Inflammatory macrophage (primary cell): ENCODE measurements at regions not wholly inside any gene's neighbourhood (a gene's known extent, or its start where the extent isn't known, plus 50 kb on each side); places are given as distances from the start of the nearest gene placed in this dataset.
A peak's percentile ranks its signal among the peaks of the same experiment; 100 is the strongest.
"Not testable (repeated sequence)": the region's sequence is repeated elsewhere in the genome, so short reads cannot be mapped to it uniquely, and the experiment has no call there.

Source experiments
- DNase-seq, 2 donors: peaks; one replicate each; pipeline ENCODE4 v3.0.0-alpha.2; 2020 to 2022

DNA sequence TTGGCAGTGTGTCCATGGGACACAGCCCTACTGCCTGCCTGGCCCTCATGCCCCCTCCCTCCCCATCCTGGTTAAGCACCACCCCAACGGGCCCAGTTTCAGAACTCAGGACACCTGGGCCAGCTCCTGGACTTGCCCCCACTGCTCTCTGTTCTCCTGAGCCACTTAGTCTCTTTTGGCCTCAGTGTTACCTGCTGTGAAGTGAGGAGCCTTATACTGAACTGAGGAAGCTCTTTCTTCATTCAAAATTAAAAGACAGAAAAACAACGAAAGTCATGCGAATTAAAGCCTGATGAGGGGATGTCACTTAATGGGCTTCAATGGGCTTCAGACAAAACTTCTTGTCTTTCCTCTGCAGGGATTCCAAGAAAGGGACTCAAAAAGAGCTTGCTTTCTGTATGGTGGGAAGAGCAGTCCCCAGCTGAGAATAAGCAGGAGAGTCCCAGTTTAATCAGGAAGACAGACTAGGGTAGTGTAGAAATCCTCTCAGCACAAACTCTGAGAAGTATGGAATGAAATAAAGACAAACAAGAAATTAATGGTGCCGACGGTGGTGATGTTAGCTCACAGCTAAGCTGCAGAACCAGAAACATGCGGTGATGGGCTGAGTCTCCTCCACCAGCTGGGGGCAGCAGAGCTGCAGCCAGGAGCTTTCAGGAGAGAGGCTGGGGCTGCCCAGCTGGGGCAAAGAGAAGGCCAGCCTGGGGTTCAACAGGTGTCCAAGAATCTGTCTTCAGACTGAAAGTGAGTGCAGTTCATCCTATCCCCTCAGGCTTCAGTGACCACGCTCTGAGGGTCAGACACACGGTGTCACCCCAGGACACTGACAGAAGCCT is 101.0 kb downstream of the GGTLC2 start:
- DNase-seq: peak; percentile 67 to 74

DNA sequence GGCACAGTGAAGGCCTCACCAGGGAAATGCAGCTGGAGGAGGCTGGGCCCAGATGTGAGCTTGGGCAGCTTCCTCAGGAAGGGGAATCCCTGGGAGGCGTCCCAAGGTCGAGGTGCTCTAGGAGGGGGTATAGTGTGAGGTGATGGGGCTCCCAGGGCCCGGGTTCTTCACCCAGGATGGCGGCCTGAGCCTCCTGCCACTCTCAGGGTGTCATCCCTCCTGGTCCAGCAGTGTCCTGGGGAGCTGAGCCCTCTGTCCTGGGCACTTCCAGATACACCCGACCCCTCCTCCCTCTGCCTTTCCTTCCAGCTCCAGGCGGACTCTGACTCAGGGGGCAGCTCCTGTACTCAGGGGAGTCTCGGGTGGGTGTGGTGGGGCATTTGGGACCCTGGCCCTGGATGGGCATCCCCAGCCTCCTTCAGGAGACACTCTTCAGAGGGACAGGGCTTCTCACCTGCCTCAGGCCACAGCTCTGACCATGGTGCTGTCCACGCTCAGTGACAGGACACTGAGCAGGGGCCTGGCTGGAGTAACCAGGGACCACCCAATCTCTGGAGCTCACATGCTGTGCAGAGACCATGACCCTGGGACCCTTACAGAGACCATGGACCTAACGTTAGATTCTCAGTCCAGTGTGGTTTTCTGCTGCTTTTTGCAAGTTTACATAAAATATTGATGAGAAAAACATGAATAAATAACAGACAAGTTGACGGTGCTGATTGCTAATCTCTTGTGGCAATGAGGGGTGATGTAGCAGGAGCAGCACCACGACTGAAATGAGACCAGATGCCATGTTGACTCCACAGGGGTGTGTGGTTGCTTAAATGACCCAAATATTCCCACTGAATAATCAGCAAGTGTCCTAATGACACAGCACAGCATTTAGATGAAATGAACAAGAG is 101.9 kb downstream of the GGTLC2 start:
- no peak for DNase-seq

DNA sequence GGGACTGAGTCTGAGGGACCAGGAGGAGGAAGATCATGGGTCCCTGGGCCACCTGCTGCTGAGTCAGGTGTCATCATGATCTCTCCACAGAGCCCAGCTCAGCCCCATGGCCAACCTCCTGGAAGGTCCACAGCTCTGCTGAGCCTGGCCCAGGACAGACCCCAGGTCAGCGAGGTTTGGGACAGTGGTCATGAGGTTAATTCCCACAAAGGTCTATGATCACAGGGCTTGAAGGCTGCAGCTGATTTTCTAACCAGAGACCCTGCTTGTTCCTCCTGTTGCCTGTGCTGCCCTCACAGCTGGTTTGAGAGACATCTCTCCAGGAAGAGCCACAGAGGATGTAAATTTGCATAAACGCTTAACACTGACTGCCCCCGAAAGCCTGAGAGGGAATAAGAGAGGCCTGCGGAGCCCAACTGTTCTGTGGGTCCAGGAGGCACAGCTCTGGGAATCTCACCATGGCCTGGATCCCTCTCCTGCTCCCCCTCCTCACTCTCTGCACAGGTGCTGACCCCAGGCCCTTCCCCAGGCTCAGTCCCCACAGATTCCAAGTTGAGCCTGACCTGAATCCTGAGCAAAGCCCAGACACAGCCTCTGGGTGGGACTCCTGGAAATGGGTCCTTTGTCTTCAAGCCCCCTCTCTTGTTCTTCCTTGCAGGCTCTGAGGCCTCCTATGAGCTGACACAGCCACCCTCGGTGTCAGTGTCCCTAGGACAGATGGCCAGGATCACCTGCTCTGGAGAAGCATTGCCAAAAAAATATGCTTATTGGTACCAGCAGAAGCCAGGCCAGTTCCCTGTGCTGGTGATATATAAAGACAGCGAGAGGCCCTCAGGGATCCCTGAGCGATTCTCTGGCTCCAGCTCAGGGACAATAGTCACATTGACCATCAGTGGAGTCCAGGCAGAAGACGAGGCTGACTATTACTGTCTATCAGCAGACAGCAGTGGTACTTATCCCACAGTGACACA is 102.8 kb downstream of the GGTLC2 start:
- DNase-seq: no peak

DNA sequence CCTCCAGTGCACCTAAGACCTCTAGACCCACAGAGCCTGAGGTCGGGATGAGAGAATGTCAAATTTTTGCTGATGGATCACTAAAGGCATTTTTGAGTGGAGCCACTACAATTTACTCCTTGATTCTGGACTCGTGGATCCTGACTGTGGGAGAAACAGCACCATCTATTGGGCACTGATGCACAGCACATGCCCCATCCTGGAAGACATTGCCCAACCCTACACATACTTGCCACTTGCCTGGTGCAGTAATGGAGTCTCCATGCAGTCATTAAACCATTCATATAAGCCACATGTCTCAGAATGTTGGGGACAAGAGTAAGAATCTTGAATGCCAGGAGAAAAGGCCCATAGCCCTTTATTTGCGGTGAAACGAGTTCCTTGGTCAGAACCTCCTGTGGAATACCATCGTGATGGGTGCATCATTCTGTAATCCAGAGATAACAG is 103.9 kb downstream of the GGTLC2 start:
- DNase-seq: peak; percentile 76 to 81

DNA sequence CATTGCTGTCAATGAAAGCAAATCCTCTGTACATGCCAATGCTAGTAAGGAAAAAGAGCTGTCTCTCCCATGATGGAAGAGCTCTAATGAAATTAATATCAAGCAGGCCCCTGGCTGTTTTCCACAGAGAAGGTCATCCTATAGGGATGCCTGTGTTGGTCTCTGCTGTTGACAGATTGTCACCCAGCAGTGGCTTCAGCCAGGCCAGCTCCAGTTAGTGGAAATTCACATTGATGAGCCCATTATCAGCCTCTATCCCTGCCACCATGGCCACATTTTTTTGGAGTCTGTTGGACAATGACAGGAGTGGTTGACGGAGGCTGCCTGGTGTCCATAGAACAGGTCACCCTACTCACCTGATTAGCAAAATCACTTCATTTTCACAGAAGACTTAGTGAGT is 104.3 kb downstream of the GGTLC2 start:
- DNase-seq: no peak

DNA sequence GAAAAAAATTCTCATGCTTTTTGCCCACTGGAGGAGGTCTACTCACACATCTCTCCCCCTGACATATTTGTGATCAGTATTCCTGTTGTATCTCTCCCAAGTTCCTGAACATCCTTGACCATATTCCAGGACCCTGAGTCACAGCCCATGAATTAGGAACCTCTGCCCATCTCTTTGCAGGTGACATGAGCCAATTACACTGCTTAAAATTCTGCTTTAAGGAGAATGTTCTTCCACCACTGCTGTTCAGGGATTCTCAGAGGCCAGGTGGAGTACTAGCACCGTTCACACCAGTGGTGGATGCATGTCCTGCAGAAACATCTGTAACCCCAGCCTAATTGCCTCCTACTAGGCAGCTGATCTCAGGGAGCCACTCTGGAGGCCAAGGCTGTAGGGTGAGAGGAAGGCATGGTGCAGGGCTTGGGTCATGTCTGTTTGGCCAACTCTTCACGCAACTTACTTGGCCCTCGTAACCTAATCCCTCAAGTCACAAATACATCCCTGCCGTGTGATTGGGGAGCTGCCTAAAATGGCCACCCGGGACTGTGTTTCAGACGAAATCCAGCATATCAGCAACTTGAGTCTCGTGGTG is 104.8 kb downstream of the GGTLC2 start:
- no peak for DNase-seq

DNA sequence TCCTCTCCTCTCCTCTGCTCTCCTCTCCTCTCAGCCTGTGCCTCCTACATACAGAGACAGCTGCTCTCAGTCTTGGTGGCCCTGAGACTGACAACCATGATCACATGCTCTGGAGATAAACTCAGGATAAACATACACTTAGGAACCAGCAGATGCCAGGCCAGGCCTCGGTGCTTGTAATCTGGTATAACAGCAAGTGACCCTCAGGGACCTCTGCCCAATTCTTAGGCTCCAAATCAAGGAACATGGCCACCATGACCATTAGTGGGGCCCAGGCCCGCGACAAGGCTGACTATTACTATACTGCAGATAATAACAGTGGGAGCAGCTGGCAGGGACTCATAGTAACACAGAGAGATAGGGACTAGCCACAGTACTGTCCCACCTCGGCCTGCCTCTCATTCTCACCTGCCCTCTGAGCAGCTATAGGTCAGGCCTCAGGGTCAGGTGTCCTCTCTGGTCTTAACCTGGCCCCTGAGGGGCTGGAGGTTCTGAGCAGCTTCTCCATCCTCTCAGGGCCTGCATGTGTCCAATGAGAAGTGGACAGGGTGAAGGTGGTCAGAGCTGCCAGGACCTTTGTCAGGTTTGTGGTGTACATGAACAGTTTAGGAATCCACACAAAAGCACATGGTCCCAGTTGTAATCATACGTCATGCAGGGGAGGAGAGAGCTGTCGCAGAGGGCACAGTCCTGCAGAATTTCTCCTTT is 106.1 kb downstream of the GGTLC2 start:
- DNase-seq: no peak

DNA sequence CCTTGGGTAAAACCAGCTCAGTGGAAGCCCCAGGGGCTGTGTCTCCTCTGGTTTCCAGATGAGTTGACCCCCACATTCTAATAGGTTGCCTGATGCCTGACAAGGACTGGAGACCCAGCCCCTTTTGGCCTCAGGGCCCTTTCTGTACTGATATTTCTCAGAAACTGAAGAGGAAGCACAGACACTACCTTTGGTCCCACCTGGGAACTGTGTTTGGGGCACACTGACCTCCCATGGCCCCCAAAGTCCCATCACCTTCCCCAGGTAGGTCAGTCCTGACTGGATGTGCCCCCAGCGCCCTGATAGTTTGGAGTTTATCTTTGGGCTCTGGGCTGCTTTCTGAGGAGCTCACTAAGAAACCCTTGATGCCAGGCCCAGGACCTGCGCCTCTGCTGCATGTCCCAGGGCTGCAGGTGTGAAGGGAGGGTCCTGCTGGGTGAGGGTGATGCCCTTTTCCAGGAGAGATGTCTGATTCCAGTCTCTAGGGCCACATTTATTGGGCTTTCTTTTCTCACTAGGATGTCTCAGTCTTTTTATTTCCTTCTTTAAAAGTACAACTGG is 106.7 kb downstream of the GGTLC2 start:
- DNase-seq: no peak

DNA sequence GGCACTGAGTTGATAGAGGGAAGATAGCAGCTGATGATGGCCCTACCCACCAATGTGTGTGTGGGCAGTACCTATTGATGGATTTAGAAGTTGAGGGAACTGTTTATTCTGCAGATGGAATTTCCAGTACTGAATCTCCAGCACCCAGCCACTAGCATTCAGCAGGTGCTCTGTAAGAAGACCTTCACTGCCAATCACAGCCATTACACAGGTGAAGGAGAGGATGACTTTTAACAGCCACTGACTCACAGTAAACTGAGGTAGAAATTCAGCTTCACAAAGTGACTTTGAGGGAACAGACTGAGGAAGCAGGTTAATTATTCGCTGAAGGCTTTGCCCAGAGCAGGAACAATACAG is 107.8 kb downstream of the GGTLC2 start:
- no peak for DNase-seq

DNA sequence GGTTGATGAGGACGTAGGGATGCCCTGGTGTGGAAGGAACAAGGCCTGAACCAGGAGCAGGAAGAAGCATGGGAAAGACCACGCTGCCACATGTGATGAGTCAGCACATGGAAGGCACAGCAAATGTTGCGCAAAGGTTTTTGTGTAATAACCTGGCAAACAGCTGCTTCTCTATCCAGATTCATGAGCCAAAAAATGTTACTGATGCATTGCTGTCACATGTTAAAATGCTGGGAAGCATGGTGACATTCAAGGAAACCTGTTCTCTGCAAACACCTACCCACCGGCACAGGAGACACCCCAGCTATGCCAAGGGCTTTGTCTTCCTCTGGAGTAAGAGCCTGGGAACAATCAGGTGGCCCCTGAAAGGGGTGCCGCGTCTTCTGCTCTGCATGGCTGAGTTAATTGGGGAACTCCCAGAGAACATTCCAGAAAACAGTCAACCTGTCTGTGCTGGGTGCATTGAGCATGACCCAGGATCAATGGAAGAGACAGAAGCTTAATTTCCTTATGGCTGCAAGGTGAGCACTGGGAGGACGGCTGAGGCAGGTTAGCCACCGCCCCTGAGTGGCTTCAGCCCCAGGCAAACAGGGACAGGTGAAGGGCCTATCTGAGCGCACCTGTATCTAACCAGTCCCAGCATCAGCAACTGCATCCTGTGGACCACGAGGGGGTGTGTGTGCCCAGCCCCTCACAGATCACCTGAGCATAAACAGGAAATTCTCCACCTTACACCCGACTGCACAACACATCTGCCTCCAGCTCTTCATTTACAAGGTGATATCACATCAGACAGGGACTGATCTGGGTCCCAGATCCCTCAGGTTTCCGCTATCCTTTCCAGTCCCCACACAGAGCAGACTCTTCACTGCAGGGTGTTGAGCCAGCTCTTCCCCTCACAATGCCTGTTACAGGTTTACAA is 108.4 kb downstream of the GGTLC2 start:
- DNase-seq: peak; percentile 83

DNA sequence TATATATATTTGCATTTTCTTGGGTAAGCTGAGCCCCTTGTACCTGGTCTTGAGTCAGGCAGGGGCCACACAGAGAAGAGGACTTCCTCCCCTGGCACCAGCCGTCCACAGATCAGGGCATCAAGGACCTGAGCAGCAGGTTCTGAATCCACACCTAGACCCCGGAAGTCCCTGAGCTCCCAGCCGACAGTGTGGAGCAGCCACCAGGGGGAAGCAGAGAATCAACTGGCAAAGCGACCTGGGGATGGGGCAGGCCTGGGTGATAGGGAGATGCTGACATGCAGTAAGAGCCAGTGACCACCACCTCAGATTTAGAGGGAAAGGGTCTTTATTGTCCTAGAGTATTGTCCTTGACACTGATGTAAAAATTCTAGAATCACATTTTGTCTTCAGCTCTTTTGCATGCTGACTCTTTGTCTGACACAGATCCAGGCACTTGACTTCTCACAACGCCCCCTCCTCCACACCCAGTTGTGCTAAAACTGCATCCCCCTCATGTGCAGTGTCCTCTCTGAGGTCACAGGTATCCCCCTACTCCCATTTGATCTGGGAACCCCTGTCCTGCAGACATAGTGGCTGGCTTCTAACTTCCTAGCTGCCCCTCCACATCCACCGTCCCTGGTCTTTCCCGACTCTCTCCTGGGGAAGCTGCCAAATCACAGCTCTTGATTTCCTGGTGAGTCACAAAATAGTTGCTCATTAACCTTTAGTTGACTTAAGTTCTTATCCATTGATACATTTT is 109.3 kb downstream of the GGTLC2 start:
- DNase-seq: peak; percentile 64 to 70

DNA sequence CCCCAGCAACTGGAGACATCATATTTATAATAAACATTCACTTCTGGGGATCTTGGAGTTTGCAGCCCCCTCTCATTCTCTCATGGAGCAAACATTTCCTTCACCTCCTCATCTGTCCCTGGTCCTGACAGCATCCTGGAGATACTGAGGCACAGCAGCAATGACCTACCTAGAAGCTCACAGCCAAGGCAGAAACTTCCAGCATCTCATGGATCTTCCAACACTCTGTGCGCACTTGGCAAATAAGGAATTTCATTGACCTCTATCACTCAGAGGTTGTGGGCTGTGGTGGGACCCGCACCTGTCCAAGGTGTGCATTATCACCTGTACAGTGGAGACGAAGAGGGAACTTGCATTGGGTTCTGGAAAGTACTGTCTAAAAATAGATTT is 109.8 kb downstream of the GGTLC2 start:
- DNase-seq: no peak

DNA sequence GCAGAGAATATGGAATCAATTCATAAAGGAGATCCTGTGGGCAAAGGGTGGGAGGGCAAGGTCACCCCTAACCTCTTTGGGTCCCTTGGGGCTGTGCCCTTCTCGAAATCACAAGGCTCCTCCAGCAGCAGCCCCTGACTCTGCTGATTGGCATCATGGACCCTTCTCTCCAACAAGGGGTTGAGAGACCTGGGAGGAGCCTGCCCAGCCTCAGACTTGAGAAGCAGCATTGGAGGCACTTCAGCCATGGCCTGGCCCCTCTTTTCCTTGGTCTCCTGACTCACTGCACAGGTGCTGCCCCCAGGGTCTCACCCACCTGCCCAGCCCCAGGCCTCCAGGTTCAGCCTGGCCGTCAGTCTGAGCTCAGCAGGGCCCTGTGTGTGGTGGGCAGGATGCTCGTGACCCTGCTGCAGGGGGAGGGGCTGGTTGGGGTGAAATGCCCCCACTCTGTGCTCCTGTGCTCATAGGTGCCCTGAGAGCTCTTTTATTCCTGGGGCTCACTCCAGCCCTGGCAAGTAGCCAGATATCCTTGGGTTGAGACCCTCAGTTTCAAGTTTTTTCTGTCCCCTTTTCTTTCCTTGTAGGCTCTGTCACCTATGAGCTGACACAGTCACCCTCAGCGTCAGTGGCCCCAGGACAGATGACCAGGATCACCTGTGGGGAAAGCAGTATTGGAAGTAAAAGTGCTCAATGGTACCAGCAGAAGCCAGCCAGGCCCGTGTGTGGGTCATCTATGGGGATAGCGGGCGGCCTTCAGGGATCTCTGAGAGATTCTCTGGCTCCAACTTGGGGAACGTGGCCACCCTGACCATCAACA is 110.8 kb downstream of the GGTLC2 start:
- no peak for DNase-seq

DNA sequence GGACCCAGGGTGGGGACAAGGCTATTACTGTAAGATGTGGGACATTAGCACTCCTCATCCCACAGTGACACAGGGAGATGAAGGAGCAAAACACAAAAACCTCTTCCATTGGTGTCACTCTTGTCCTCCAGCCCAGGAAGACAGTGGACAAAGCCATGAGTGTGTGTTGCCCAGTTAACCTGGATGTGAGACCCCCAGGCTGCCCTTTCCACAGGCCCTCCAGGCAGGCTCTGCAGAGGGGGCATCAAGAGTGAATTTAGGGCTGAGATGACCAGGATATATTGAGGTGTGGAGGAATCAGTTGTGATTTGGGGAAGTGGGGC is 111.3 kb downstream of the GGTLC2 start:
- DNase-seq: no peak

DNA sequence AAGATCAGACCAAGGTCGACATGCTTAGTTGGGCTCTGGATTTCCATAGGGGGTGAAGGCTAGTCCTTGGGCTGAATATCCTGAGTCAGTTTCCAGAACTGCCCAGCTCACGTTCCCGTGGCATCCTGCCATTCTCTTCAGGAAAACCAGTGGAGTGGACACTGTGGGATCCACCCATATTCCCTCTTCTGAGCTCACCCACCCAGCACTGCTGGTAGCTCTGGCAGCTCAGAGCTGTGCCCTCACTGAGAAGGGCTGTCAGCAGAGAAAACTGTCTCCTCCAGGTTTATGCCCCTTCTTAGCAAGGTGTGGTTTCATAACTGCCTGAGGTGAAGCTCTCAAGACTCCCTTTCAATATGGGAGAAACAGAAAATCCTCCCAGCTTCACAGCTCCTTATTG is 111.7 kb downstream of the GGTLC2 start:
- DNase-seq: no peak

DNA sequence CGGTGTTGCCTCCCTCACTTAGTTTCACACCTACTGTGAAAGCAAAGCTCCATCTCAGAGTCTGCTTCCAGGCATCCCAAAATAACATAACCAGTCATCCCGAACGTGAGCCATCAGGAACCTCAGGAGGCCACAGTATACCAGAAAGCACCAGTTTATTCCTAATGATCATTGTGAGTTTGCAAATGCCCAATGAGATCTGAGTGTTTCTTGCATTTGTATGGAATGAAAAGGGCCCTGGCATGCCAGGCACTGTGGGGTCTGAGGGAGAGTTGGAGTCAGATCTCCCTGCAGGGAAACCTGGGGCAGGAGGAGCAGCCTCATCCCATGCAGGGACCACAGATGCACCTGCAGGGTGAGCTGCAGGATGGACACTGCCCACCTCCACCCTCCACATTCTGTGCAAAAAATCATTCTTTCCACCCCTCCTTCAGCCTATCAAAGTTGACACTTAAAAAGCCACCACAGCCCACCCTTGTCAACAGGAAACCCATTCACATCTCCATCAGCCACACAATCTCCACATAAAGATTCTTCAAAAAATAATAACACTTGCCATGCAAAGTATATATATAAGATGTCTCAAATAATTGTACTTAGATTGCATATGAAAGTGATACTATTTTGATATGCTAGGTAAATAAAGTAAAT is 112.3 kb downstream of the GGTLC2 start:
- not testable (repeated sequence) for DNase-seq

DNA sequence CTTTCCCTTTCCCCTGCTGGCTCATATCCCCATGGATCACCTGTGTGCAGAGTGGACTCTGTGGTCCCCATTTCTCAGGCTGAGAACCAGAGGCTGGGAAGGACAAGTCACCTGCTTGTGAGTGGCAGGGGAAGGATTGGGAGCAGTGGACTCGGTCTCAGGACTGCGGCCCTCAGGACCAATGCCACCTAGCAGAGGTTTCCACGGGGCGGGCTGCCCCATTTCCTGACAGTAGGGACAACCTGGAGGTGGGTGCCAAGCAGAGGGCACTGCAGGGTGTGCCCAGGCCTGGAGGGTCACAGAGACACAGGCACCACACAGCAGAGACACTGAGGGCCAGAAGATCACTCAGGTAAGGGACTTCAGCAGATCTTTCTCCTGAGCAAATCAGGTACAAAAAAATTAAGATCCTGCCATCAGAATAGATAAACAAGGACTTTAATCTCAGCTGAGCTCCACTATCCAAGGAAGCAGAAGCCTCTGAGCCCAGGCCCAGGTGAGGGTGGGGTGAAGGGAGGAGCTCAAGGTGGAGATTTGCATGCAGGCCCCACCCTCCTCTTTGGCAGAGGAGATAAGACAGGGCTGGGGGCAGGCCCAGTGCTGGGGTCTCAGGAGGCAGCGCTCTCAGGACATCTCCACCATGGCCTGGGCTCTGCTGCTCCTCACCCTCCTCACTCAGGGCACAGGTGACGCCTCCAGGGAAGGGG is 113.8 kb downstream of the GGTLC2 start:
- not testable (repeated sequence) for DNase-seq
